Retinal pigment epithelial cell (primary cell): ENCODE measurements at regions not wholly inside any gene's neighbourhood (a gene's known extent, or its start where the extent isn't known, plus 50 kb on each side); places are given as distances from the start of the nearest gene placed in this dataset.

Experiments
- DNase-seq: peaks from one replicate; pipeline ENCODE4 v3.0.0-alpha.2; 2010; ENCODE audit warnings: low read depth
- H3K4me3 ChIP-seq: 2 replicates; pipeline ENCODE4 v1.5.1; 2011; ENCODE audit warnings: mild to moderate bottlenecking, low read length, control low read depth, moderate library complexity
- TF ChIP-seq, protein P1 (sequence below): conservative IDR thresholded peaks from 2 replicates; pipeline ENCODE4 v1.5.1; 2011; ENCODE audit warnings: low read depth, low read length, control low read depth, inconsistent platforms

DNA sequence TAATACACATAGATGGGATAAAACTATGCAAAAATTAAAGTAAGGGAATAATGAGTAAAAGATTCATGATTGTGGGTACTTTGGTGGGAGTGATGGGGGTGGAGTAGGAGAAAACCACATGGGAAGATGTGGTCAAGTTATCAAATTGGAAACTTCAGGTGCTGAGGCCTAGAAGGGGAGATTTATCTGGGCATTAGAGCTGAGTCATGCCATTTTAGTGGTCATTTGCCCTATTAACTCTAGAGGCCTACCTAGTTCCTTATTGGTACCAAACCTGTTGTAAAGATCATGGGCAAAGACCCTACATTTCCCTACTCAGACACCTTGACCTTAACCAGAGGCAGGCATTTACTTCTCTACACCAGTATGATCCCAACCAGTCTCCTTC is 125.9 kb upstream of the BCL6 start:
- no peak overlapping the region for H3K4me3 ChIP-seq
- DNase-seq = no peak
- TF ChIP-seq, protein P1, sequence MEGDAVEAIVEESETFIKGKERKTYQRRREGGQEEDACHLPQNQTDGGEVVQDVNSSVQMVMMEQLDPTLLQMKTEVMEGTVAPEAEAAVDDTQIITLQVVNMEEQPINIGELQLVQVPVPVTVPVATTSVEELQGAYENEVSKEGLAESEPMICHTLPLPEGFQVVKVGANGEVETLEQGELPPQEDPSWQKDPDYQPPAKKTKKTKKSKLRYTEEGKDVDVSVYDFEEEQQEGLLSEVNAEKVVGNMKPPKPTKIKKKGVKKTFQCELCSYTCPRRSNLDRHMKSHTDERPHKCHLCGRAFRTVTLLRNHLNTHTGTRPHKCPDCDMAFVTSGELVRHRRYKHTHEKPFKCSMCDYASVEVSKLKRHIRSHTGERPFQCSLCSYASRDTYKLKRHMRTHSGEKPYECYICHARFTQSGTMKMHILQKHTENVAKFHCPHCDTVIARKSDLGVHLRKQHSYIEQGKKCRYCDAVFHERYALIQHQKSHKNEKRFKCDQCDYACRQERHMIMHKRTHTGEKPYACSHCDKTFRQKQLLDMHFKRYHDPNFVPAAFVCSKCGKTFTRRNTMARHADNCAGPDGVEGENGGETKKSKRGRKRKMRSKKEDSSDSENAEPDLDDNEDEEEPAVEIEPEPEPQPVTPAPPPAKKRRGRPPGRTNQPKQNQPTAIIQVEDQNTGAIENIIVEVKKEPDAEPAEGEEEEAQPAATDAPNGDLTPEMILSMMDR = no peak

- no peak overlapping the region for H3K4me3 ChIP-seq
- DNase-seq = no peak
- TF ChIP-seq, protein P1 = no peak
These were observed 126.6 kb upstream of the BCL6 start for GRCh38 chr3:187871848-187872247.

DNA sequence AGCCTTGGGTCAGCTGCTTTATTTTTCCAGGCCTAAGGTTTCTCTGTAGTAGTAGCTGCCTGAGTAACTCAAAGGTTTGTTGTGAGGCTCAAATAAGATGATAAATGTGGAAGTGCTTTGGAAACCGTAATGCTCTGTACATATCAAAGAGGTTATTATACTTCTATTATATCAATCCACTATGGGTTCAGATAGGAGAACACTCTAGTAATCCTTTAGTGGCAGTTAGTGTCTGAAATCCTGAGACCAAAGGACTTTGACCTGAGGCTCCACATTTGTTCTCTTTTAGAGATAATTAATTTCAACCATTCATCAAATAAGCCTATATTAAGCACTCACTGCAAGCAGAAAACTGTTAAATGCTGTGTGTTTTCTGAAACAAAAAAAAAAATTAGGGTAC is 128.6 kb upstream of the BCL6 start:
- TF ChIP-seq, protein P1 = no peak

GRCh38 chr3:187875863-187876262 is 130.6 kb upstream of the BCL6 start:
- DNase-seq = no peak
- no peak overlapping the region for H3K4me3 ChIP-seq
- TF ChIP-seq, protein P1 = no peak

More for the DNA sequence above, 128.6 kb upstream of the BCL6 start:
- no peak overlapping the region for H3K4me3 ChIP-seq
- no peak for DNase-seq

DNA sequence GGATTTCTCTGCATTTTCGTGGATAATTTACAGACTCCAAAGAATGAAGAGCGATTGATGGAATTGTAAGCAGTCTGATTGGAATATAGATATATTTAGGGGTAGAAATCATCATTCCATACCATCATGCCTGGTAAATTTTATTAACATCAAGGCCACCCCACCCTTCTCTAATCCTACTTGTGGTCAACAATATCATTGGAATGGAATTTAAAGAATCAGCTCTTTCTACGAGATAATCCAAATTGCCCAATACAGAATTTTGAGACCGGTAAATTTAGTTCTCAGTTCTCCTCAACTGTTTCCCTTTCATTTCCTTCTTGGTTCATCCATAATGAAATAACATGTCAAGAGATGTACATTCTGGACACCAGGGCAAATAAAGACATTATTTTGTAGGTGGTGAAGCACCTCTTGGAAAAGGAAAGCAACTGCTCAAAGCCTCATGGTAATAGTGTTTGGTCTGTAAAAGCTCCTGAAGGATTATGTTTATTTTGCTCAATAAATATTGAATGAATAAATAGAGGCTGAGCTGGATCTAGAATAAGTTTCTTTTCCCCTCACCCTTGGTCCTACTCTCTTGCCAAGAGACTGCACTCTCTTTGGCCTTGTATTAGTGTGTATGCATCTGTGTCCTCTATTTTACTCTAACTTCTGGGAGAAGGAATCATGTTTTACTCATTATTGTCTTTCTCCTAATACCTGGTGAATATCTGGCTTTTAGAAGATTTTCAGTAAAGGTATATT is 133.7 kb upstream of the BCL6 start:
- TF ChIP-seq, protein P1 = no peak
- peak; percentile 71 for DNase-seq
- no peak overlapping the region for H3K4me3 ChIP-seq

DNA sequence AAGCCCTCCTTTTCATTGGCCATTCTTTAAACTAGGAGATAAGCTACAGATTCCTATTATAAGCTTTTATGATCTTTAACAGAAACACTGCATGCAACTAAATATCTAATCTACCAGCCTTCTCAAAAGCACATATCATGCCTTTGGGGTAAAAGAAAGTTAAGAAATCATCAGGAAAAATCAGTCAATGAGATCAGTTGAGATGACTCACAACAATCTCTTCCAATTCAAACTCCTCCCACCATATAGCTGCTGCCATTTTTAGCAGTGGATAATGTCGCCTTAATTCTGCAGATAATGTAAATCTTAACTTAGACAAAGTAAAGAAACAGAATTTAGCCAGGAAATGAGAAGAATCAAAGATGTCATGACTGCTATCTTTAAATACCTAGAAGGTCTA is 135.2 kb upstream of the BCL6 start:
- DNase-seq = no peak
- TF ChIP-seq, protein P1 = no peak
- H3K4me3 ChIP-seq = no peak overlapping the region

GRCh38 chr3:187880851-187881250 is 135.6 kb upstream of the BCL6 start:
- no peak for DNase-seq
- TF ChIP-seq, protein P1 = no peak
- H3K4me3 ChIP-seq = no peak overlapping the region
